HG03571 (cell line): ENCODE measurements at regions not wholly inside any gene's neighbourhood (a gene's known extent, or its start where the extent isn't known, plus 50 kb on each side); places are given as distances from the start of the nearest gene placed in this dataset.

ENCODE experiments used
- ATAC-seq: cut with Tn5 transposase; IDR thresholded peaks from one replicate; pipeline ENCODE4 v1.9.1; 2021; ENCODE audit not compliant: unreplicated experiment

DNA sequence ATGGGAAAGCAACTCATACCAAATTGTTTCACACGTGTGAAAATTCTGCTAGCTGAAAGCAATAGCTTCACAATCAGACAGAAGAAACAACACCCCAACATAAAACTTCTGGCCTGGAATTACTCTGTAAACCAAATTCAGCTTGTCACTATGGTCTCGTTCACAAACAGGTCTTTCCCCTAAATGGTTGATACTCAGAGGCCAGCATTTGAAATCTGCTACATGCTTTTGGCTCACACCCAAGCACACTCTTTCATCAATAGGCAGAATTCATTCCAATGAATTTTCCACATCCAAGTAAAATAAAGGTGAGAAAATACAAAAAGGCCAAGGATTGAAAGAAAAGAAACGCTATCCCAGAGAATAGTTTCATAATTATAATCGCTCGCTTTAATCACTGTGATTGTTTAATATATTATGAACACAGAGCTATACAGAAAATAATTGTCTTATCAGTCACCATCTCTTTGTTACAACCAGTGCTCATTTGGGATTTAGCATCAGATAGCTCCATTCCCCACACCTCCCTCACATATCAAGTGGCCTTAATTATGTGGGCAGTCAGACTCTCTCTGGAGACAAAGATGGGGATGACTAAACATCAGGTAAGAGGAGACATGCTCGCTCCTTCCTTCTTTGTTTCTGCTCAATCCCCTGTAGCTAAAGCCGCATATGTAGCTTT is 503.8 kb upstream of the ARRDC4 start:
- no peak for ATAC-seq

DNA sequence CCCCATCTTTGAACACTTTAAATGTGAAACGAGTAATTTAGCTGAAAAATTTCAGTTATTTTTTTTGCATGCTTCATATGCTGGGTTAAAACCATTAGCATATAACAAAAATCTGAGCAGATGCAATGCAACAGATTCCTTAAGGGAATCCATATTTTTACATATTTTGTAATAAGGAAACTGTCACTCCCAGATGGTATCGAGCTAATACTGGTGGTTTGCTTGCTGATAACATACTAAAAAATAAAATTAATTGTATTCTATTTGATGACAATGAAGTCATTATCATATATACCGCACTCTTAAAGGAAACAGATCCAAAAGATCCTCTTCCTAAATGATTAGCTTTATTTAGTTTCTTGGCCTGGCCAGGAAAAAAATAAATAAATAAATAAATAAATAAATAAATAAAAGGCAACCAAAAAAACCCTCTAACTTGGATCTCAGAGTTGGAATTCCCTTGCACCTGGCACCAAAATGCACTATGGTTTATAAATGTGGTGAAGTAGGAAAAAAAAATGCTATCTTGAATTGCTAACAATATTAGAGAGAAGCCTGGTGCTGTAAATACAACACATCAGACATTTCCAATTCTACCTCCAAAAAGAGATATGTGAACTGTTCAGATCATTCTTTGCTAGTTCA is 503.2 kb upstream of the ARRDC4 start:
- ATAC-seq, result no peak

DNA sequence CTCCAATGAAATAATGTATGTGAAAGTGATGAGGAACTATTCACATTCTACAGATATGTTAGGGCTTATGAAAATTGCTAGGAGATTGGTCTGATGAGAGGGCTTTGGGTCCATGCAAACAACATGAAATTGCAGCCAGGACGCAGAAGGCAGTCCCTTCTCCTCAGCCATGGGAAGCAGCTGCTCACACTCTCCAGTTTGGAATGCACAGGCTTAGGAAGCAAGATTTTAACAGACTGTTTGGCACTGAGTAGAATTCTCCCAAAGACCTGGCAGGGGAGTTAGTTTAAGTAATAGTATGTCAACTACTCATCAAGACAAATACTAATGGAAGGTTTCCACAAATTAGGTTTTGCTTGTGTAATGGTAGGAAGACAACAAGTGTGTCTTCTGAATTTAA is 500.7 kb upstream of the ARRDC4 start:
- no peak for ATAC-seq

DNA sequence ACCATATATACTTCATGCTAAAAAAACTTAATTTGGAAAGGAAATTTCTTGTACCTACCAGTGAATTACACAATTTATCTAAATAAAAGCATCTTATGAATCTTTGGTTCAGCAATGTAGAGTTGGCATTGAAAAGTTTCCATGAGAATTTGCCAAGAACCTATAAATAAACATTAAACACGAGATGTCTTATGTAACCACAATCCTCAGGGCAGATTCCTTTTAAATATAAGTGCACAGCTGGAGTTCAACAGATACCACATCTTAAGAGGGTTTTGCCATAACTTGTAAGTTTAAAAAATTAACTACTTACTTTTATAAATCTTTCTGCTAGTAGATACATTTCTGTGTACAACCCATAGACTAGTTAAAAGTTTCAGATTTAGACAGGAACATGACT is 499.3 kb upstream of the ARRDC4 start:
- no peak for ATAC-seq

DNA sequence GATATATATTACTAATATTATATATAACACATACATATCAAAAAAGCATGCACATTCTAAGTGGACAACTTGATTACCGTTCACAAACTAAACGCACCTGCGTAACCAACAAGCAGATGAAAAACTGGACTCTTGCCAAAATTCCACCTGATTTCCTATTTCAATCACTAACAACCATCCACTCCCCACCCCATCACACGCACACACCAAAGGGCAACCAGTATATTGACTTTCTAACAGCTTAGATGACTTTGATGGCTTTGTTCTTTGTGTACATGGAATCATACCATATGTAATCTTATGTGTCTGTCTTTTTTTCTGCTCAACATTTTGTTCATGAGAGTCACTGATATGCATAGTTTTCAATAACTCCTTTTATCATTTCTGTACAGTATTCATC is 496.8 kb upstream of the ARRDC4 start:
- ATAC-seq, result no peak

DNA sequence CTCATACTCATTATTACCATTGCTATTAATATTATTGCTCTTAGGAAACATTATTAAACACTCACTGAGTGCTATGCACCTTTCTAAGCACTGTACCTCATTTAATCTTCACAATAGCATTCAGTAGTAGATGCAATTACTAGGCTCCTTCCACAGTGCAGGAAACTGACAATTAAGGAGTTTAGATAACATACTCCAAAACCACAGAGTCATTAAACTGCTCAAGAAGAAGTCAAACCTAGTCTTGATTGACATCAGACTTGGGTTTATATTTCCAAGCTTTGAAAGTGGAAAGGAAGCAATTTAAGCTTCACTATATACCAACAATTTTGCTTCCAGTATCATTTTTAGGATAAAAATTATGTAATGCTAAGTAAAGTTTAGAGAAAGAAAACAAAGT is 490.1 kb upstream of the ARRDC4 start:
- no peak for ATAC-seq

DNA sequence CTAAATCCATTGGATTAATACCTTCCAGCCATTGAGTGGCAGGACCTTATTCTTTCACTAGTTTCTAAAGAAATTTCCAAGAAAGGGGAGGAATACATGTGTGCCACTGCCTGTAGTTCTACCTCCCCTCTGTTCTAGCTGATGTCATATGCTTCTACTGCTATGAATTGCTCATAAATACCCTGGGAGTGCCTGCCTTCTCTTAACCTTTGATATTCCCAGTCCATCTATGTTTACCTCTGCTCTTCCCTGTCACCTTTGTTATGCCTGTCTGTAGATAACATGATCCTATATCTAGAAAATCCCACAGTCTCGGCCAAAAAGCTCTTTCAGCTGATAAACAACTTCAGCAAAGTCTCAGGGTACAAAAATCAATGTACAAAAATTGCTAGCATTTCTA is 486.9 kb upstream of the ARRDC4 start:
- ATAC-seq, result no peak

DNA sequence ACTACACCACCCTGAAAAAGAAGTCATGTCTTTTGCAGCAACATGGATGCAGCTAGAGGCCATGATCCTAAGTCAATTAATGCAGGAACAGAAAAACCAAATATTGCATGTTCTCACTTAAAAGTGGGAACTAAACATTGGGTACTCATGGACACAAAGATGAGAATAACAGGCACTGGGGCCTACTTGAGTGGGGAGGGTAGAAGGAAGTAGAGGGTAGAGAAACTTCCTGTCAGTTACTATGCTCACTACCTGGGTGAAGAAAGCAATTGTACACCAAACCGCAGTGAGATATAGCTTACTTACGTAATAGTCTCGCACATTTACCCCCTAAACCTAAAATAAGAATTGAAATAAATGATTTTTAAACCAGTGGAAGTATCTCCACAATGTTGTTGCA is 480.5 kb upstream of the ARRDC4 start:
- no peak for ATAC-seq

DNA sequence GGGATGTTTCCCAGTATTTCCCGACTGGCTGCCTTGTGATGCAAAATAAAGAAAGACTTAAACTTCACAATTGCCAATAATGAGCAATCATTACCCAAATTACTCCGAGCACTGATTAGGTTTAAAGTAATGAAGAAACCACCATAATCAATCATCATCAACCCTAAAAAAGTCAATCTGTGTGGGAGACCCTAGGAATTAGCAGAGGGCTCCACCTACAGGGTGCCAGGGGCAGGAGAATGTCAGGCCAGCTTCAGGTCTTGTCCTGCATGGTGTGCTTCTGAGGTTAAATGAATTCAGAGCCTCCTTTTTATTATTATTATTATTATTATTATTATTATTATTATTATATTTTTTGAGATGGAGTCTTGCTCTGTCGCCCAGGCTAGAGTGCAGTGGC is 478.0 kb upstream of the ARRDC4 start:
- no peak for ATAC-seq

DNA sequence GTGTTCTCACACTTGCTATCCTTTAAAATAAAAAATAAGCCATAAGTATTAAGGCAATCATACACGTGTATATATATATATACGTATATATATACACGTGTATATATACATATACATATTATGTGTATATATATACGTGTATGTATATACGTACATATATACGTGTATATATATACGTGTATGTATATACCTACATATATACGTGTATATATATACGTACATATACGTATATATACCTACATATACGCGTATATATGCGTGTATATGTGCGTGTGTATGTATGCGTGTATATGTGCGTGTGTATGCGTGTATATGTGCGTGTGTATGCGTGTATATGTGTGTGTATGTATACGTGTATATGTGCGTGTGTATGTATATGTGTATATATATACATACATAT is 477.3 kb upstream of the ARRDC4 start:
- ATAC-seq, result no peak

DNA sequence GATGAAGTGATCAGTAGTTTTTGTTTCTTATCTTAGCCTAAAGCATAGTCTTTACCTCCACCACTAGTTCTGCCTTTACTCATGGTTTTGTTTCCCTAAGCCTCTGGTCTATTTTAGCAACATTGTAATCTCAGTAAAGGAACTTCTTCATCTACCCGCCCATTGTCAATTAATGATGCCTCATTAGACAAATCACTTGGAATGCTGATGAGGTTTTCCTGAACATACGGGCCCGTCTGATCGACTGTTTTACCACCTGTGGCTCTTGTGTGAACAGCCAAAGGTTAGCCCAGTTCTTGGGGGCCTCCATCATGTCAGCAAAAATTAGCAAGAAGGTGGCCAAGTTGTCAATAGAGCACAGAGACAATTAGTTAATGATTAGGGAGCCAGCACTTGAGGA is 470.1 kb upstream of the ARRDC4 start:
- ATAC-seq, result no peak

DNA sequence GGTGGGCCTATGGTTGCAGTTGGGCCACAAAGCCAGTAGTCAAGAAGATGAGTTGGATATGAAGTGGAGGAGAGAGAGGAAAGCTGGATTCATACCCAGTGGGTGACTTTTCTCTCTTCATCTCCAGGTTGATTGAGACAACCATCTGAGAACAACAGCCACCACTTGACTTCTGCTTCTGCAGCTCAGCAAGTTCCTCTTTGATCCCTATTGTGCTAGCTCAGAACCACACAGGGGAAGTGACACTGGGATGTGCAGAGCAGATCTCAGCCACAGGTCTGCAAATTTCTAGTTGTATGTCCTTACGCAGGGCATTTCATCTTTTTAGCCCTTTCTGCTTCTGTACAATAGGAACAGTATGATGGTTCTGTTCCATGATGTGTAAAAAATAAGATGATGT is 459.2 kb upstream of the ARRDC4 start:
- no peak for ATAC-seq

DNA sequence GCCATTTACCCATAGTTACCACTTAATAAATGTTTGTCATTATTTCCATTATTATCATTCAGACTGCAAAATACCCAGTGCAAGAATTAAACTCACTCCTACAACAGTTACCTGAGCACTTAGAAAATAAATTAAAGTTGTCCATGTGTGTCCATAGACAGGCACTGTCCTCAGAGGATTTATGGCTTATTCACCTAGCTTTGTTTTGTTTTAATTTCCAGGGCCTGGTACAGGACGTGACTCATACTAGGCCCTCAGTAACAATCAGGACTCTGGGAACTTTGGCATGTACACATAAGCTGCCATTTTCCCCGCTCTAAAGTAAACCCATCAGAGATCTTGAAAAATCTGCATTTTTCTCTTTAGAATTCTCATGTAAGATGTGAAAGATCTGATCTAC is 458.5 kb upstream of the ARRDC4 start:
- no peak for ATAC-seq

DNA sequence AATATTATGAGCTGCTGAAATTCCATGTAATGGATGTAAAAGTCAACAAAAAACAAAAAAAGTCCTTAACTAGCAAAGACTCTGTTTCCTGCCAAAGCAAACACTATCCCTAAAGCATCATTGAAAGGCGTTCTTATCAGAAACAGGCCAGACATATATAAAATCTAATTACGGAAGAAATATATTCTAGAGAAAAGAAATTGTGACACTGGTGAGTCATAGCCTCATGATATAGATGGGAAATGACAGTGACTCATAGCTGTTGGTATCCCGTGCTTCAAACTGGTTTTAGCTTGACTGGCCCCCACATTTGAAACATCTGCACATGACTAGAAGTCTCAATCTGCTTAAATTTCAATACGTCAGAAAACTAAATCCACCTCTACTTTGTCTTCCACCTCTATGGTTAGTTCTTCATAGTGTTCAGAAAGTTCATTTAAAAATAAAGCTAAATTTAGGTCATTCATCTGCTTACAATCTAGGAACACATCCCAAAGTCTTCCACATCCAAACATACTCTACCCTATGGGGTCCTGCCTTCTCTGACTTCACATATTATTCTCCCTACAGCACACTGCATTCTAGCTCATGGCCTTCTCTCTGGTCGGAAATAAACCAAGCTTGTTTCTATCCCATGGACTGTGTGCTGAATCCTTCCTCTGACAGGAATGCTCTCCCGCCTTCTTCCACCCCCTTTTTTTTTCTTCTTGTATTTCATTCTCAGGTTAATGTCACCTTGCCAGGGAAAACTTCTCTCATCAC is 456.3 kb upstream of the ARRDC4 start:
- no peak for ATAC-seq

DNA sequence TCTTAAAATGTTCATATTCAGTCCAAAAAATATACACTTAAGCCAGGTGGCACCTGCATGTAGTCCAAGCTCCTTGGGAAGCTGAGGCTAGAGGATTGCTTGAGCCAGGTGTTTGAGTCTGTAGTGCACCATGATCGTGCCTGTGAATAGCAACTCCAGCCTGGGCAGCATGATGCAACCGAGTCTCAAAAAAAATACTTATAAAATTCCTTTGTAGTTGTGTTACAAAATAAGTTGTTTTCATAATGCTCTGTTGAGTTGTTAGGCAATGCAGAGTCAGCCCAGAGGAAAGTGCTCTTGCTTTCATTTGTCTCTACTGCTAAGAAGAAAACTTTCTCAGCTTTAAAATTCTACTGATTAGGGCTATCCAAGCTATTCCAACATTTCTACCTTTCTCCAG is 442.8 kb upstream of the ARRDC4 start:
- no peak for ATAC-seq

DNA sequence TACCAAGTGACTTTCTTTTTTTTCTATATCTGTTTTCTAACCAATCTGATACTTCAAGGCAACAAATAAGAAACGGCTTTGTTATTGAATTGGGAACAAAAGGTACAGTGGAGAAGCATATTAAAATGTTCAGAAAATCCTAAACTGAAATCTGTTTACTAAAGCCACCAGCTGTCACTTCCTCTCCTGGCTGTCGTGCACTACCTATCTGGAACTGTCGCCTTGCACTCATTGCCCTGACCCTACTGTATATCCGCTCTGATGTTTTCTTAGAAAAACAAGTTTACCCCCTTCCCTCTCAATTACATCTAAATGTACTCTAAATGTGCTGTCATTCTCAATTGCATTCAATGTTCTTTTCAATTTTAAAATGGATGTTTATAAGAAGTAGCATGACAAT is 439.8 kb upstream of the ARRDC4 start:
- ATAC-seq, result no peak

DNA sequence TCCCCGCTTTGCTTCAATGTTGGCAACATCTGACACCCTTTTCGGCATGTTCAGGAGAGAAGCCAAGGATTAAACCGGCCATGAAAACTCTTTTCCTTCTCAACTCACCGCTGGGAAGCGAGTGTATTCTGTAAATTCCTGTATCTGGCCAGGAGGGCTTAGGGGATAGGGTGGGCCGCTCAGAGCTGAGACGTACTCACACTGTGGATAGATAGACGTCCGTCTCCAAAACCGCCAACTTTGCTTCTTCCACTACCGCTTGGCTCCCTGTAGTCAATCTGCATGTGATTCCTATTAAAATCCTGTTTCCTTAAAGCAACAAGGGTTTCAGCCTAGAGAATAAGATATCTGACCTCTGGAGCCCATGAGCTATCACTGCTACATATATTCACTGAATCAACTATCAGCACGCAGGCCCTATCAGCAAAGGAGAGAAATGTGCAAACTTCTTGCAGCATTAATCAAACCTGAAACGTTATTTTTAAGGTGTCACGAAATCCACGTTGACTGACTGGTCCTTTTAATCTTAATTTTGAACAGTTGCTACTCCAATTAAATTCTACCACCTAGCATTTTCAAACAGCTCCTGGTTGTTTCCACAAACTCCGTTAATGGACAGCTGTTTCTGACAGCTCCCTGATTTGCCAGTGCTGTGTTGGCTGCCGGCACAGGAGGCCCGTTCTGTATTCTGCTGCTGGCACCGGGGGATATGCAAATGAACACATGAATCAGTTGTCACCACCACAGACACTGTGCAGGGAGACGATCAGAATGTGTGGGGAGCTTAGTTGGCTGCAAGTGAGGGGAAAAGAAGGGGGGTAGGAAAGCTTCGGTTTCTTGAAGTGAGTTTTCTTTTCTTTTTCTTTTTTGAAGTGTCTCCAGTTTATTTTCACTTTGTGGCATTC is 438.9 kb upstream of the ARRDC4 start:
- ATAC-seq, result no peak

DNA sequence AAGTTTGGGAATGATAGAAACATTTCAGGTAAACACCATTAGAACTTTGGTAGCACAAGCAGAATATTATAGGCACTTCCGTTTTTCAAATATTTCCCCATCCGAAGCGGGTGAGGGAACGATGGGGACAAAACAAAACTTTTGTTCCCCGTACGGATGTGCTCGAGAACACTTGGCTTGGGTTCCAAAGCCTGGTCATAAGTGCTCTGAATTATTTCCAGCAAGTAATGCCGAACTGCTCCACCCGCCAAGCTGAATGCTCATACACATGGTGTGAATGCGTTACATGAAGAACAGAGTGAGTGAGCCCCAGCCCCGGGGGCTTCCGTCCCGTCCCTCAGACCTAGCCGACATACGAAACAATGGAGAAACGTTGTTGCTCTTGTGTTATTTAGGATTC is 438.2 kb upstream of the ARRDC4 start:
- no peak for ATAC-seq

DNA sequence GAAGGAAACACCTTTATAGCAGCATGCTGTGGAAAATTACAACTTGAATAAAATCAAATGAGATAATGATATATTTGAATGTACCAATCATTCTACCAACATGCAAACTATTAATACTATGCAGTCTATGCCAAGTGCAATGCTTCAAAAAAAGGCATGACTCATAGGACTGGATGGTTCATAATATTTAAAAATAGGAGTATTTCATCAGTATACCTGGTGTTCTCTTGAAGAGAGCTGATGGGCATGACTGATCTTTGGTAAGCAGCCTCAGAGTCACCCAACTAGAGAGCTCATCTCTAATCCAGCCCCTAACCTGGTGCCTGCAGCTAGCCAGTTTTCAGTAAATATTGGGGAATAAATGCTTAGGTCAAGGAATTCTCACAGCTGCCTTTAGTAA is 434.7 kb upstream of the ARRDC4 start:
- ATAC-seq, result no peak

DNA sequence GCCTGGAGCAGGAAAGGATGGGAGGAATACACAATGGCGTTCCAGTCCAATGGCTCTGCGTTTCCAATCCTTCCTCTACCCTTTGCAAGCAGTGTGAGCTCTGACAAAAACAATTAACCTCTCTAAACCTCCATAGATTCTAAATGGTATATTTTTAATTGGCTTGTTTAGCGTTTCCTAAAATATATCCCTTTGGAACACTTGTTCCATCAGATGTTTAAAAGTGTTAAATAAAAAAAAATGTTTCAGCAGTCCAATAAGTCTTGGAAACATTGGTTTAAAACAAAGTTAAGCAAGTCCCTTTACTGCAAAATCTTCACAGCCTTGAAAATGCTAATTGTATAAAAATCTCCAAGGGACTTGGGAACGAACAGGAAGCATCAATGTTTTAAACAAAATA is 432.3 kb upstream of the ARRDC4 start:
- ATAC-seq, result no peak

DNA sequence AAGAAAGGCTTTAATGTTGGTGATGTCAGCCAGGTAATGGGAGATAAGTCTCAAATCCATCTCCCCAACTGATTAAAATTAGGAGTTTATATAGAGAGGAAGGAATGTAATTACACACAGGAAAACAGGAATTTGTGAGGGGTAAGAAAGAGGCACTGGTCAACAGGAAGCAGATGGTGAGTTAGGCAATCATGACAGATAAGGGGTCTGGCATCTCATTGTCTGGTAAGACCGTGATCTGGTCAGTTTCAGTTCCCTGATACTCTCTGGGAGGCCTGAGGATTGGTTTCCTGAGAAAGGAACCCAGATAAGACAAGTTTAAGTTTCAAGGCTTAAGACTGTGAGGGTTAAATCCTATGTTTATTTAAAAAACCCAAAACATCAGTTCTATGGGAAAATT is 414.7 kb upstream of the ARRDC4 start:
- no peak for ATAC-seq
